Bronchial epithelial cell (primary cell): ENCODE measurements at regions not wholly inside any gene's neighbourhood (a gene's known extent, or its start where the extent isn't known, plus 50 kb on each side); places are given as distances from the start of the nearest gene placed in this dataset.

Experiments
- DNase-seq: peaks from one replicate; pipeline ENCODE4 v3.0.0-alpha.2; 2010; ENCODE audit warnings: low read depth
- FAIRE-seq: peaks from 2 replicates; lab custom pipeline; 2011; peaks lifted over from hg19 to GRCh38; lab: Jason Lieb, UNC
- H3K27me3 ChIP-seq: 2 replicates; pipeline ENCODE4 v1.5.1; 2011; ENCODE audit warnings: low read length; ENCODE audit not compliant: control insufficient read depth, insufficient read depth
- H3K36me3 ChIP-seq: 2 replicates; pipeline ENCODE4 v1.5.1; 2011; ENCODE audit warnings: low read length; ENCODE audit not compliant: control insufficient read depth, insufficient read depth
- H3K4me3 ChIP-seq: 2 replicates; pipeline ENCODE4 v1.5.1; 2011; ENCODE audit warnings: mild to moderate bottlenecking, low read depth, low read length, control low read depth
- CTCF ChIP-seq: IDR thresholded peaks from 2 replicates; pipeline ENCODE4 v1.5.1; 2011; ENCODE audit warnings: mild to moderate bottlenecking, moderate library complexity, low read length, control low read depth, inconsistent platforms; ENCODE audit not compliant: insufficient read depth, severe bottlenecking

- H3K36me3 ChIP-seq: no peaks in the 10 kb centered on the region
- FAIRE-seq (no peak), DNase-seq (no peak)
- no peak for TF ChIP-seq CTCF
- H3K4me3 ChIP-seq: no peak overlapping the region
- H3K27me3 ChIP-seq: no peaks in the 10 kb centered on the region
These were observed 132.6 kb downstream of the ANKRD50 start for GRCh38 chr4:124579896-124580295.

GRCh38 chr4:124583797-124584196 lies 128.7 kb downstream of the ANKRD50 start:
- no peak for FAIRE-seq

GRCh38 chr4:124589786-124590185 lies 122.7 kb downstream of the ANKRD50 start:
- Histone ChIP-seq H3K36me3 (no peaks in the 10 kb centered on the region), H3K4me3 (no peak overlapping the region), H3K27me3 (no peaks in the 10 kb centered on the region)
- TF ChIP-seq CTCF: no peak
- FAIRE-seq (no peak), DNase-seq (no peak)

More at GRCh38 chr4:124583797-124584196, 128.7 kb downstream of the ANKRD50 start:
- H3K36me3 ChIP-seq: no peaks in the 10 kb centered on the region
- H3K27me3 ChIP-seq: no peaks in the 10 kb centered on the region
- H3K4me3 ChIP-seq: no peak overlapping the region
- no peak for DNase-seq
- TF ChIP-seq CTCF: no peak

- Histone ChIP-seq H3K27me3 (no peaks in the 10 kb centered on the region), H3K36me3 (no peaks in the 10 kb centered on the region), H3K4me3 (no peak overlapping the region)
- no peak for TF ChIP-seq CTCF
- FAIRE-seq: no peak
- no peak for DNase-seq
These were observed 122.1 kb downstream of the ANKRD50 start for GRCh38 chr4:124590480-124590879.

- TF ChIP-seq CTCF: no peak
- FAIRE-seq (no peak), DNase-seq (no peak)
- H3K27me3 ChIP-seq: no peaks in the 10 kb centered on the region
- H3K36me3 ChIP-seq: no peaks in the 10 kb centered on the region
- no peak overlapping the region for H3K4me3 ChIP-seq
These were observed 120.9 kb downstream of the ANKRD50 start for GRCh38 chr4:124591637-124592036.

GRCh38 chr4:124593494-124593893 lies 119.0 kb downstream of the ANKRD50 start:
- Histone ChIP-seq H3K4me3 (no peak overlapping the region), H3K27me3 (no peaks in the 10 kb centered on the region), H3K36me3 (no peaks in the 10 kb centered on the region)
- FAIRE-seq: no peak
- no peak for TF ChIP-seq CTCF
- DNase-seq: no peak
